Thoracic aorta (tissue), 2 donors: ENCODE measurements at regions not wholly inside any gene's neighbourhood (a gene's known extent, or its start where the extent isn't known, plus 50 kb on each side); places are given as distances from the start of the nearest gene placed in this dataset.

ENCODE experiments used
- ATAC-seq: fragments of 150-250 bp; one replicate; pipeline ENCODE4 v1.8.0; 2017; ENCODE audit warnings: low read depth; ENCODE audit not compliant: insufficient number of reproducible peaks, low FRiP score
- DNase-seq: peaks from one replicate; pipeline ENCODE4 v3.0.0-alpha.2; 2020; ENCODE audit warnings: low spot score
- H3K27ac ChIP-seq, 2 donors: fragments of 200-600 bp; sonication (generic); 1 replicate in 1 of 2; 2 replicates in 1 of 2; pipeline ENCODE4 v1.5.1; 2016; ENCODE audit warnings: mild to moderate bottlenecking in 2 of 2, moderate library complexity in 2 of 2
- H3K27me3 ChIP-seq: fragments of 200-600 bp; sonication (generic); replicated peaks from 2 replicates; pipeline ENCODE4 v1.6.0; 2016; ENCODE audit warnings: mild to moderate bottlenecking; ENCODE audit not compliant: insufficient read depth
- H3K36me3 ChIP-seq: fragments of 200-600 bp; sonication (generic); one replicate; pipeline ENCODE4 v1.5.1; 2016
- H3K4me1 ChIP-seq, 2 donors: fragments of 200-600 bp; sonication (generic); 1 replicate in 1 of 2; 2 replicates in 1 of 2; pipeline versions ENCODE4 v1.5.1 to v1.6.0; 2016; ENCODE audit warnings: low read depth in 2 of 2, mild to moderate bottlenecking in 1 of 2; ENCODE audit not compliant: control insufficient read depth in 1 of 2
- H3K4me3 ChIP-seq: fragments of 200-600 bp; sonication (generic); 2 replicates; pipeline ENCODE4 v1.5.1; 2016; ENCODE audit warnings: mild to moderate bottlenecking
- H3K9me3 ChIP-seq: fragments of 200-600 bp; sonication (generic); 2 replicates; pipeline ENCODE4 v1.5.1; 2016
- CTCF ChIP-seq: fragments of 200-600 bp; sonication (generic); IDR thresholded peaks from one replicate; pipeline ENCODE4 v1.5.1; 2019; ENCODE audit warnings: antibody characterized with exemption

- Histone ChIP-seq H3K4me3 (no peak overlapping the region), H3K9me3 (no peaks in the 10 kb centered on the region), H3K27me3 (no peaks in the 10 kb centered on the region), H3K27ac (peak overlapping the region; percentile 74 to 79), H3K4me1 (peaks cover 21 to 44% of the 10 kb centered on the region in 2 donors), H3K36me3 (no peaks in the 10 kb centered on the region)
- no peak for DNase-seq
- no peak for TF ChIP-seq CTCF
- ATAC-seq, result no peak
Measured at GRCh38 chr5:107218457-107219193, 452.1 kb downstream of the EFNA5 start.

- DNase-seq, result peak; percentile 70
- Histone ChIP-seq H3K9me3 (no peaks in the 10 kb centered on the region), H3K27ac (peak overlapping the region; percentile 74 to 79), H3K4me3 (peak overlapping the region; percentile 10), H3K27me3 (no peaks in the 10 kb centered on the region), H3K36me3 (no peaks in the 10 kb centered on the region), H3K4me1 (peaks cover 21 to 51% of the 10 kb centered on the region in 2 donors)
- TF ChIP-seq CTCF, result no peak
- ATAC-seq, result peak; percentile 94
Measured at GRCh38 chr5:107217721-107218130, 453.0 kb downstream of the EFNA5 start.

- Histone ChIP-seq H3K27ac (peak overlapping the region; percentile 54 to 60), H3K36me3 (no peaks in the 10 kb centered on the region), H3K9me3 (no peaks in the 10 kb centered on the region), H3K27me3 (no peaks in the 10 kb centered on the region), H3K4me3 (no peak overlapping the region), H3K4me1 (peaks cover 21 to 51% of the 10 kb centered on the region in 2 donors)
- TF ChIP-seq CTCF, result no peak
- ATAC-seq (no peak), DNase-seq (no peak)
Measured at GRCh38 chr5:107216587-107216986, 454.1 kb downstream of the EFNA5 start.

GRCh38 chr5:107215611-107216010 is 455.1 kb downstream of the EFNA5 start:
- ATAC-seq, result no peak
- H3K9me3 ChIP-seq, result no peaks in the 10 kb centered on the region
- H3K36me3 ChIP-seq, result no peaks in the 10 kb centered on the region
- peak overlapping the region; percentile 3 to 60 for H3K27ac ChIP-seq
- no peaks in the 10 kb centered on the region for H3K27me3 ChIP-seq
- H3K4me3 ChIP-seq, result no peak overlapping the region
- TF ChIP-seq CTCF, result no peak
- DNase-seq, result no peak
- peaks cover 21 to 51% of the 10 kb centered on the region in 2 donors for H3K4me1 ChIP-seq

GRCh38 chr5:107213025-107213424 is 457.7 kb downstream of the EFNA5 start:
- DNase-seq (no peak), ATAC-seq (no peak)
- no peaks in the 10 kb centered on the region for H3K27me3 ChIP-seq
- no peaks in the 10 kb centered on the region for H3K36me3 ChIP-seq
- H3K27ac ChIP-seq, result no peak overlapping the region
- no peaks in the 10 kb centered on the region for H3K9me3 ChIP-seq
- TF ChIP-seq CTCF, result no peak
- H3K4me3 ChIP-seq, result no peak overlapping the region
- H3K4me1 ChIP-seq, result peaks cover 9 to 30% of the 10 kb centered on the region in 2 donors
